ENCODE measurements at regions not wholly inside any gene's neighbourhood (a gene's known extent, or its start where the extent isn't known, plus 50 kb on each side); places are given as distances from the start of the nearest gene placed in this dataset.
"Not testable (repeated sequence)": the region's sequence is repeated elsewhere in the genome, so short reads cannot be mapped to it uniquely, and the experiment has no call there.

GRCh38 chr22:44645083-44645482, 56.9 kb upstream of the PRR5 start:
- TF ChIP-seq ZFX (IDR thresholded peaks at IDR 0.05; ENCODE audit: borderline replicate concordance) = no peak
- TF ChIP-seq CTCF (IDR thresholded peaks at IDR 0.05) = no peak
- H3K27ac ChIP-seq = no peak overlapping the region

GRCh38 chr22:44643526-44644101, 58.4 kb upstream of the PRR5 start:
- not testable (repeated sequence) for H3K27ac ChIP-seq

- no peak overlapping the region for H3K27ac ChIP-seq
- TF ChIP-seq ZFX (IDR thresholded peaks at IDR 0.05; ENCODE audit: borderline replicate concordance) = no peak
- no peak for TF ChIP-seq CTCF (IDR thresholded peaks at IDR 0.05)
These were observed 59.8 kb upstream of the PRR5 start for GRCh38 chr22:44642096-44642644.

- TF ChIP-seq CTCF (IDR thresholded peaks at IDR 0.05) = no peak
- TF ChIP-seq ZFX (IDR thresholded peaks at IDR 0.05; ENCODE audit: borderline replicate concordance) = no peak
- no peak overlapping the region for H3K27ac ChIP-seq
These were observed 61.3 kb upstream of the PRR5 start for GRCh38 chr22:44640618-44641155.

- TF ChIP-seq ZFX (IDR thresholded peaks at IDR 0.05; ENCODE audit: borderline replicate concordance) (no peak), CTCF (IDR thresholded peaks at IDR 0.05) (no peak)
- no peak overlapping the region for H3K27ac ChIP-seq
These were observed 62.0 kb upstream of the PRR5 start for GRCh38 chr22:44639891-44640617.

- TF ChIP-seq CTCF (IDR thresholded peaks at IDR 0.05) (no peak), ZFX (IDR thresholded peaks at IDR 0.05; ENCODE audit: borderline replicate concordance) (no peak)
- H3K27ac ChIP-seq = no peak overlapping the region
These were observed 62.8 kb upstream of the PRR5 start for GRCh38 chr22:44638971-44639760.

- not testable (repeated sequence) for H3K27ac ChIP-seq
These were observed 65.3 kb upstream of the PRR5 start for GRCh38 chr22:44636502-44637206.

- H3K27ac ChIP-seq = not testable (repeated sequence)
These were observed 66.4 kb upstream of the PRR5 start for GRCh38 chr22:44635567-44635966.
